ENCODE measurements at regions not wholly inside any gene's neighbourhood (a gene's known extent, or its start where the extent isn't known, plus 50 kb on each side); places are given as distances from the start of the nearest gene placed in this dataset.
A peak's percentile ranks its signal among the peaks of the same experiment; 100 is the strongest.

GRCh38 chr2:234285541-234285940 lies 211.3 kb downstream of the ARL4C start:
- no peak for DNase-seq

DNA sequence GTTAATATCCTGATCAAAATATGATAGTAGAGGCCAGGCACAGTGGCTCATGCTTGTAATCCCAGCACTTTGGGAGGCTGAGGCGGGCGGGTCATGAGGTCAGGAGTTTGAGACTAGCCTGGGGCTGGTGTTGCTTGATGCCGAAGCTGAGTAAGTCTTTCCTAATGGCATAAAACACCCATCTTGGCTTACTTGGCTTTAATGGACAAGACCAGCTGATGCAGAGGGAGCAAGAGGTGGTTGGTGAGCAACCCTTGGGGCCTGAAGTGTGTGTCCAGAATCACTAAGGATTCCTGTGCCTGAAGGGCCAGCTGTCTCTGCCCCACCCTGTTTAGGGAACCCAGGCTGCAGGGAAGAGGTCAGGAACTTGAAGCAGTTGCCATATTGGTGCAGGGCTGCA lies 217.2 kb downstream of the ARL4C start:
- no peak for DNase-seq

DNA sequence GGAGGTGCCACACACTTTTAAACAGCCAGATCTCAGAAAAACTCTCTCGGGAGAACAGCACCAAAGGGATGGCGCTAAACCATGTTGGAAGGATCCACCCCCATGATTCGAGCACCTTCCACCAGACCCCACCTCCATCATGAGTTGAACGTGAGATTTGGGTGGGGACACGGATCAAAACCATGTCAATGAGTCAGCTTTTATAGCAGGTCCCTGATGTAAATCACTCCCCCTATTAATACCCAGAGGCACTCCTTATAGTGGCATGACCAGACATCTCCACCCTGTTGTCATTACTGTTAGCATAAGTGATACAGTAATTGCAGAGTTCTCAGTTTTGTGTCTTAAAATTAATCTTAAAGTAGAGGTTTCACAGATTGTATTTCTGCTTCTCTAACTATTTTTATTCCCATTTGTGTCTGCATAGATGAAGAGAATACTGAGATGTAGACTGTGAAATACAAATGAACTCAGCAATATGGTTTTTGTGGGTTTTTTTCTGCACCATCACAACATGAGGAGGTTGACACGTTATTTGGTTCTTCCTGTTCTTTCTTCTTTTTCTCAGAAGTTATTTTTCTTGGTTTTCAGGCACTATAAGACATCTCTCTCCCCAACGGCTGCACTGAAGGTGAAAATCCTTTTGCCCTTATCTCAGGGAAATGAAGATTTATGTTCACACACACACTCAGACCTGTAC lies 218.2 kb downstream of the ARL4C start:
- DNase-seq, result no peak

- no peak for DNase-seq
These were observed 221.4 kb downstream of the ARL4C start for GRCh38 chr2:234275515-234275914.

DNA sequence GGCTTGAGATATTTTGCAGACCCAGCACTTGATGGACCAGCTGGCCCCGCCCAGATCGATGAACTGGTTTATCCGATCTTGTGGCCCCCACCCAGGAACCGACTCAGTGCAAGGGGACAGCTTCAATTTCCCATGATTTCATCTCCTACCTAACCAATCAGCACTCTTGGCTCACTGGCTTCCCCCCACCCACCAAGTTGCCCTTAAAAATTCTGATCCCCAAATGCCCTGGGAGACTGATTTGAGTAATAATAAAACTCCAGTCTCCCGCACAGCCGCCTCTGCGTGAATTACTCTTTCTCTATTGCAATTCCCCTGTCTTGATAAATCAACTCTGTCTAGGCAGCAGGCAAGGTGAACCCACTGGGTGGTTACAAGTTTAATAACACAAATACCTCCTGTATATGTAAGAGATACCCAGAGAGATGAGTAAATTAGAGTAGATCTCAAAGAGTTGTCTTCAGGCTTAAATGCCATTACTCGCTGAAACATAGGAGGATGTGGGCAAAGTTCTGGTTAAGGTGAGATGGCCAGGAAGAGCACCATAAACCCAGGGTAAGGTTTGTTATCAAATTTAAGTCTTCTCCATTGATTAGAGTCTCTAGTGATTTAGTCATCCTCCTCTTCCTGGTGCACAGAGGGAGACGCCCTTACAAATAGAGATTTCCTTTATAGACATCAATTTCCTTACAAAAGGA lies 222.8 kb downstream of the ARL4C start:
- DNase-seq, result no peak

GRCh38 chr2:234272069-234272850 lies 221.8 kb downstream of the SPP2 start:
- DNase-seq, result no peak

DNA sequence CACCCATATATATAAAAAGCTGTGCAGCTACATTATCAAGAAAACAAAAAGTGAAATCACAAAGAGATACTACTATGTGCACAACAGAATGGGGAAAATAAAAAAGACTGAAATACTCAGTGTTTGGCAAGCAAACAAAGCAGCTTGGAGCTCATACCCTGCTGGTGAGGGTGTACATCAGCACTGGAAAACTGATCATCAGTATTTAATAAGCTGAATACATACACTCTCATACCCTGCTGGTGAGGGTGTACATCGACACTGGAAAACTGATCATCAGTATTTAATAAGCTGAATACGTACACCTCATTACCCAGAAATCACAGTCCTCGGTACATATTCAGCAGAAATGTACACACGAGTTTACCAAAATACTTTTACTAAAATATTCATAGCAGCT lies 220.8 kb downstream of the SPP2 start:
- no peak for DNase-seq

DNA sequence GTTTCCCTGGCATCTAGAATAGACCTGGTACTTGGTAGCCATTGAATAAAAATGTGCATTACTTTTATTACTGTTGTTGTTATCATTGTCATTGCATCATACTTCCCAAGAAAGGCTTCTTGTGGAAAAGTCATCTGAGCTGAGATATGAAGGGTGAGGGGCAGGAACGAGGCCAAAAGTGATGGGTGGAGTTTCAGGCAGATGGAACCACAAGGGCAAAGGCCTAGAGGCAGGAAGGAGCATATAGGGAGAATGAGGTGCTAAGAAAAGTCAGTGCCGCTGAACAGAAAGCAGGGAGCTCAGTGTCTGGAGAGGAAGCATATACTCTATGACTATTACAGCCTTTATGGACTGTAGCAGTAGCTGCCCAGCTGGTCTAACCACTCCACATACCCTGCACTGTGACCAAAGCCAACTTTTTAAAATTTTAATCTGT lies 219.3 kb downstream of the SPP2 start:
- no peak for DNase-seq

DNA sequence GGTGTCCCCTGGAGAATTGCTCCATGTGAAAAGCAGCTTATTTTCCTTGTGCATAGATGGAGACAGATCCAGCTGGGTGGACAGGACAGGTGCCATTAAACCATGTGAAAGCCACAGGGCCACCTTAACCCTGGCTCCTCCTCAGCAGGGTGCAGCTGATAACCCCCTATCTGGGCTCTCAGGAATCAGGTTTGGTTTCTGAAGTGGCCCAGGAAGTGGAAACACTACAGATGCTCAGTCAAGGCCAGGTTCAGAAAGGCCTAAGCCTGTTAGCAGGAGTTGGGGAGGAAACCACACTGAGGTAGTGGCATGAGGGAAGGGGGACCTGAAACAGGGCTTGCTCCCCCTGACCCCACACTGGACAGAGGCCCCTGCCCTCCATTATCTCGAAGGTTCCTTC lies 217.0 kb downstream of the SPP2 start:
- DNase-seq, result no peak

DNA sequence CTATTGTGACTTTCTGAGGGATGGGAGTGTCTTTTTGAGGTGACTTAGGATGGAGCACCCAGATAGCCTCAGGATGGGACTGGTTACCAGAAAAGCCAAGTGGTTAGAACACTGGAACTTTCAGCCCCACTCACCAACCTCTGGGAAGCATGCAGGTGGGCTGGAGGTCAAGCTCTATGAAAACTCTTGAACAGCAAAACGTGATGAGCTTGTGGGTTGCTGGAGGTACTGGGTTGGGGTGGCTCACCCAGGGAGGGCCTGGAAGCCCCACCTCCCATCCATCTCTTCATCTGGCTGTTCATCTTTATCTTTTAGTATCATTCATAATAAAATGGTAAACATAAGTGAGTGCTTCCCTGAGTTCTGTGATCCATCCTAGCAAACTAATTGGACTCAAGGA lies 216.4 kb downstream of the SPP2 start:
- no peak for DNase-seq

DNA sequence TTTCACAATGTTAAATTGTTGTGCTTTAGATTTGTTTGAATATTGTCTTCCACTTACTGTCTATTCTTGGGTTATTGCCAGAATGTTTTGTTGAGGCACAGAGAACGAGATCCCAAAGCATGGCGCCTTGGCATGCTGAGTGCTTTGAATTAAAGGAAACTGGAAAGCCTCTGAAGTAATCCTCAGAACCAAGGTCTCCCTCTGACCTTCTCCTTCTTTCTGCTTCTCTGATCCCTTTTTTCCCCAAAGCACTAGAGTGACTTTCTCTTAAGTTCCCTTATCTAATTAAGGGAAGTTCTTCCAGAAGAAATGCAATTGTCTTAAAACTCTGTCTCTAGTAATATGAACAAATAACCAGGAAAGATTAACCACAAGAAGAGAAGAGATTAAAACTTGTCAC lies 214.7 kb downstream of the SPP2 start:
- DNase-seq, result no peak

DNA sequence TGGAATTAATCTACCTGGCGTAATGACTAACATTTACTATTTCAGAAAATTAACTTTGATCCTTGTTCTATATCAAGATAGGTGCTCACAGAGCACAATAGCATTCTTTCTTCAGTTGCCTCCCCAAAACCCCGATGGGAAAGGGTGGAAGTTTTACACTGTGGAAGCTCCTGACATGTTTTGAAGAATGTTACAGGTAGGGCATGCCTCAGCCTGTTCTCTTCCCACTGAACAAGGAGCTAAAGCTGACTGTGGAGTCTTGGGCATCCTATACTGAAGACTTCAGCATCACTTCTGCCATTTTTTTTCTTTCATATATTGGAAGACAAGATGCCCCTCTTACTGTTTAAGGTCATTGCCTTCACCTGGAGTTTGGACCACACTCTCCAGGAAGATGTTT lies 211.2 kb downstream of the SPP2 start:
- no peak for DNase-seq

DNA sequence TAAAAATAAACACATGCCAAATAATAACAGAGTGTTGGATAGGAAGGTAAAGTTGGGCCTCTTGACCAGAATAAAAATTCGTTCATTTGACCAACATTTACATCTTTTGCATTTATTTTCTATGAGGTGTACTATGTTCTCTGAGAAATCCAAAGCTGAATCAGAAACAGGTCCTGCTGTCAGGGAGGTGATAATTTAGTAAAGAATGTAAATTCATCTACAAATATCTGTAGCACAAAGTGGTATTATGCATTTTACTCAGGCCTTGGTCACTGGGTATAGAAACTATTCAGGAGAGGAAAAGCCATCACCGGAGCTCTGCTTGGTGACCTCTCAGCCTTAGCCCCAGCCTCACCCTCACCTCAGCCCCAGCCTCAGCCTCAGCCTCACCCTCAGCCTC lies 208.9 kb downstream of the SPP2 start:
- no peak for DNase-seq

- no peak for DNase-seq
These were observed 208.2 kb downstream of the SPP2 start for GRCh38 chr2:234258562-234259141.

DNA sequence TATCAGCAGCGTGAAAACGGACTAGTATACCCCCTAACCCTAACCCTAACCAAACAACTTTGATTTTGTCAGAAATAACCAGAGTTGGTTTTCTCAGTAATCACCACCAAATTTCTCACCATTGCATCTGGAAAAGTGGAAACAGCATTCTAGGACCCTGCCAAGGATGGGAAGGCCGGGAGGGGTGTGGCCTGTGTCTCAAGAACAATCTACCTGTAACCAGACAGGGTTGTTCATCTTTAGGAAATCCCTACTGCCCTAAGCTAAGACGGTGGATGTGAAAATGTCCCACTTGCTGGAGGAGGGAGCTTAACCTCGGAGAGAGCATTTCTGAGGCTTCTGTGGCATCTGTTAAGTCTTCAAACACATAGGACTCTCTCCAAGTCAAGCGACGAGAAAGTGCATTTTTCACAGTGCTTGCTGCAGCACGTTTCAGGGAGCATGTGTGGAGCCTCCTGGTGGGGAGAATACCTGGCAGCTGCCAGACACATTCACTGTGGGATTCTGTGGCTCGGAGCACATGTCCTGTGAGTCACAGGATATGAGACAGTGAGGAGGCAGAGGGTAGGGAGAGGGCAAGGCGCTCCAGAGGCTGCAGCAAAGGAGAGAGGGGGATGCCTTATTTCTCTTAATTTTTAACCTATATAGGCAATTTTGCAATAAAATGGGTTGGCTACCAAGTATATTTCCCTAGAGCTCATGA lies 207.5 kb downstream of the SPP2 start:
- DNase-seq, result peak in 3 of 51 donors; percentile 6 to 48 (median 8)

GRCh38 chr2:234256516-234256915 lies 206.0 kb downstream of the SPP2 start:
- DNase-seq, result no peak

- no peak for DNase-seq
These were observed 204.4 kb downstream of the SPP2 start for GRCh38 chr2:234254783-234255521.

- no peak for DNase-seq
These were observed 202.3 kb downstream of the SPP2 start for GRCh38 chr2:234252772-234253171.

DNA sequence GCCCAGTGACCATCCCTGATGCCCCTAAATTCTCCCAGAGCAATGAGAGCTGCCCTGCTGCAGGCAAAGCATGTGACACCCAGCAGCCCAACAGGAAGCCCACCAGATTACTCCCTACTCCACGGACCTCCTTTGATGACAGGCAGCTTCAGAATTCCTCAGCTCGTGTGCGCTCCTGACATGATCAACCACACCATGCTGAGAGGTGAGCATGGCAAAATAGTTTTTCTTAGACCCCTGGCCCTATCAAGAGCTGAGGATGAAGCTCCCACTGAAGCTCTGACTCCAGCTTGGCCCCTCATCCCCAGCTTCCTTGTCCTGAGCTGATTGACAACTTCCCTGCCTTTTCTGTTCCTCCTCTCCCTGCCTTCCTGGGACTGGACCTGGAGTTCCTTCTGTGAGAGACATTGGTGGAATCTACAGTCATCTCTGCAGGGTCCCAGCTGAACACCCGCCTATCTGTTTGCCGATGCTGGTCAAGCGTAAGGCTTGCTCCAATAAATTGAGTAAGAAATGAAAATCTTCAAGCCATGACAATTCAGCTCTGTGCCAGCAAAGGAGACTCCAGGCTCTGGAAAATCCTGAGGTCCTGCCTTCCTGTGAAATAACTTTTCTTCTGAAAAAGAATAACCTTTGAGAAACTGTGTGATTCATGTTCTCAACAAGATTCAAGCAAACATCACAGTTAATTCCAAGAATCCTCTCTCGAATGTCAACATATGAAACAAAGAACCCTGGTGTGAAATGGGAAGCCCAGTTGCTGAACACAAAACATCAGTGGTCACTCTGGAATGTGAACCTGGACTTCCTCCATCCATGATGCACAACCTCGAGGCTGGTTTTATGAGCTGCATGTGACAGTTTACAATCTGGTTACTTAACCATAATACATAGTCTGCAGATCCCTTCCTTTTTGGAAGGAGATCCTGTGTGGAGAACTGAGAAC lies 201.1 kb downstream of the SPP2 start:
- no peak for DNase-seq

DNA sequence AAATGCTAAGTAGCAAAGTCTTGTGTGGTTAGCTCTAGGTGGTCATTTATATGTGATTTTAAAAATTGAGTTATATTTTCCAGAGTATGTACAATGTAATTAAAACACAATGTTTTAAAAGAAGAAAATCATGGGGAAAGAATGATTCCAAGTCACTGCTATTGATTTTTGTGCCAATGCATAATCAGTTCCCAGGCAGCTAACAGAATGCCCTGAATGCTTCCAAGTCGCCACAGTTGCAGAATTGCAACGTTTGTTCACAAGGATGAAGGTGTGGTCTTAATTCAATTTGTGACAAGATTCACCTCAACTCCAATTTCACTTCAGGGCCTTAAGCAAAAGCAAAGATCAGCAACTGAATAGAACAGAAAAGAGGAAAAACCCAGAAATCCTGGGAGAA lies 200.4 kb downstream of the SPP2 start:
- no peak for DNase-seq

All from hypothalamus (tissue), 51 donors.